ENCODE measurements at regions not wholly inside any gene's neighbourhood (a gene's known extent, or its start where the extent isn't known, plus 50 kb on each side); places are given as distances from the start of the nearest gene placed in this dataset.

GRCh38 chr7:122212754-122213153 is 68.7 kb upstream of the AASS start:
- TF ChIP-seq, protein P1, sequence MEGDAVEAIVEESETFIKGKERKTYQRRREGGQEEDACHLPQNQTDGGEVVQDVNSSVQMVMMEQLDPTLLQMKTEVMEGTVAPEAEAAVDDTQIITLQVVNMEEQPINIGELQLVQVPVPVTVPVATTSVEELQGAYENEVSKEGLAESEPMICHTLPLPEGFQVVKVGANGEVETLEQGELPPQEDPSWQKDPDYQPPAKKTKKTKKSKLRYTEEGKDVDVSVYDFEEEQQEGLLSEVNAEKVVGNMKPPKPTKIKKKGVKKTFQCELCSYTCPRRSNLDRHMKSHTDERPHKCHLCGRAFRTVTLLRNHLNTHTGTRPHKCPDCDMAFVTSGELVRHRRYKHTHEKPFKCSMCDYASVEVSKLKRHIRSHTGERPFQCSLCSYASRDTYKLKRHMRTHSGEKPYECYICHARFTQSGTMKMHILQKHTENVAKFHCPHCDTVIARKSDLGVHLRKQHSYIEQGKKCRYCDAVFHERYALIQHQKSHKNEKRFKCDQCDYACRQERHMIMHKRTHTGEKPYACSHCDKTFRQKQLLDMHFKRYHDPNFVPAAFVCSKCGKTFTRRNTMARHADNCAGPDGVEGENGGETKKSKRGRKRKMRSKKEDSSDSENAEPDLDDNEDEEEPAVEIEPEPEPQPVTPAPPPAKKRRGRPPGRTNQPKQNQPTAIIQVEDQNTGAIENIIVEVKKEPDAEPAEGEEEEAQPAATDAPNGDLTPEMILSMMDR (conservative IDR thresholded peaks at IDR 0.05; ENCODE audit: low read length): no peak
- TF ChIP-seq EZH2phosphoT487 (IDR thresholded peaks at IDR 0.05; ENCODE audit: borderline replicate concordance): no peak

Measured in Loucy (cell line).